ENCODE measurements at regions not wholly inside any gene's neighbourhood (a gene's known extent, or its start where the extent isn't known, plus 50 kb on each side); places are given as distances from the start of the nearest gene placed in this dataset.

- DNase-seq (ENCODE audit: low read depth in 2 of 2) = no peak
These were observed 91.5 kb upstream of the SMNDC1 start for GRCh38 chr10:110396284-110396651.

DNA sequence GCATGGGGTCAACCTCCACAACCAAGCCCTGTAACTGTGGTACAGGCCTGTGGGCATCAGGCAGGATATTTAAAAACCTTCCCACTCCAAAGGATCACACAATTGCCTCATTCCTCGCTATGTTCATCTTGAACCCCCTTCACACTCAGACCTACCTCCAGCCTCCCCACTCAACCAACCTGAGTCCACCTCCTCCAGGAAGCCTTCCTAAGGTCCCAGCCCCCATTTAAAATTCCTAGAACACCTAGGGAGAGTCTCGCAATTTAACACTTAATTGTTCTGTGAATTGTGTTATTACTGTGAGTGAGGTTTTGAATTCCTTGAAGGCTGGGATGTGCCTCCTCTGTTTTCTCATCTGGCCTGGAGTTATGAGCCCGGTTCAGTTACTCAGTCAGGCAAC lies 93.1 kb upstream of the SMNDC1 start:
- no peak for DNase-seq (ENCODE audit: low read depth in 2 of 2)

GRCh38 chr10:110398419-110399105 lies 93.8 kb upstream of the SMNDC1 start:
- DNase-seq (ENCODE audit: low read depth in 2 of 2) = peak; percentile 97 to 100

- DNase-seq (ENCODE audit: low read depth in 2 of 2) = peak; percentile 98 to 100
These were observed 94.6 kb upstream of the SMNDC1 start for GRCh38 chr10:110399106-110399964.

- no peak for DNase-seq (ENCODE audit: low read depth in 2 of 2)
These were observed 95.5 kb upstream of the SMNDC1 start for GRCh38 chr10:110399965-110400933.

- DNase-seq (ENCODE audit: low read depth in 2 of 2) = peak in 1 of 2 donors; percentile 52
These were observed 96.2 kb upstream of the DUSP5 start for GRCh38 chr10:110401401-110402076.

DNA sequence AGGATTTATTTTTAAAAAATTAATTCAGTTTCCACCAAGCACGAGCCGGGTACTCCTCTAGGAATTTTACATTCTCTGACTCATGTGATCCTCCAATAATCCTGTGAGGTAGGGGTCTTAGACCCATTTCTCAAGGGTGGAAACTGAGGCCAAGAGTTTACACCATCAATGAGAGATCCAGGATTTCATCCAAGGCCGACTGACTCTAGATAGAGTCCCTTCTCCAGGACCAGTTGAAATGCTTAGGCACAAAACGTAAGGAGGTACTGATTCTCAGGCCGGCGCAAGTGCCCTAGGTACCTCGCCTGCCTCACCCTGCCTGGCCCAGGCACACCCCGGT lies 95.7 kb upstream of the DUSP5 start:
- DNase-seq (ENCODE audit: low read depth in 2 of 2) = no peak

GRCh38 chr10:110403593-110403992 lies 94.1 kb upstream of the DUSP5 start:
- DNase-seq (ENCODE audit: low read depth in 2 of 2) = no peak

GRCh38 chr10:110404413-110404812 lies 93.3 kb upstream of the DUSP5 start:
- DNase-seq (ENCODE audit: low read depth in 2 of 2) = no peak

DNA sequence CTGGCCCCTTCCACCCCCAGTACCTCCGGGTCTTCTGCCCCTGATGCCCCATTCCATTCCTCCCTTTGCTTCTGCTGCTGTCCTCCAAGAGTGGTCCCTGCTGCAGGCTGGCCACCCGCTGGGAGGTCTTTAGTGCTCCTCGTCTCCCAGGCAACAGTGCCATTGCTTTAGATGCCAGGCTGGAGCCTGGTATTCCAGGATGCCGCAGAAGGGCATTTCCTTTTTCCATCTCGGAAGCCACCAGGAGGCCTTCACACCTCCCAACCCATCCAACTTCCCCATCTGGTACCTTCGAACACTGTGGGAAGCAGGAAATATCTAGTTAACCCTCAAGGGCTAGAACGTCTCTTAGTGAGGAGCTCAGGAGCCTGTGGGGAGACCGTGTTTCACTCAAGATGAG lies 92.9 kb upstream of the DUSP5 start:
- DNase-seq (ENCODE audit: low read depth in 2 of 2) = no peak

DNA sequence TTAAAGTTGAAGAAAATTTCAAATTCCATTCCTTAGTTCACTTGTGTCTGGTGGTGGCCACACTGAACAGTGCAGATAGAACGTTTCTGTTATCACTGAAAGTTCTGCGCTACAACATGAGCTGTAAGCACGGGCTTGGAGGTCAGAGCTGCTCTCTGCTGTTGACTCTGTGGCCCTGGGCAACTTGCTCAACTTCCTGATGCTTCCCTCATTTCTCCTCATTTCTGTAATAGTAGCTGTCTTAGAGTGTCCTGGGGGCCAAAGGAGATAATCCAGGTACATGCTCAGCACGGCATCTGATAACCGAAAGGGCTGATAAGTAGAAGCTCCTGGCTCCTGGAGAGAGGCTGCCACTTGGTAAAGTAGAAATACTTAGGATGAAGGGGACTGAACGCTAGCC lies 92.3 kb upstream of the DUSP5 start:
- DNase-seq (ENCODE audit: low read depth in 2 of 2) = no peak

- DNase-seq (ENCODE audit: low read depth in 2 of 2) = no peak
These were observed 90.2 kb upstream of the DUSP5 start for GRCh38 chr10:110407301-110408170.

DNA sequence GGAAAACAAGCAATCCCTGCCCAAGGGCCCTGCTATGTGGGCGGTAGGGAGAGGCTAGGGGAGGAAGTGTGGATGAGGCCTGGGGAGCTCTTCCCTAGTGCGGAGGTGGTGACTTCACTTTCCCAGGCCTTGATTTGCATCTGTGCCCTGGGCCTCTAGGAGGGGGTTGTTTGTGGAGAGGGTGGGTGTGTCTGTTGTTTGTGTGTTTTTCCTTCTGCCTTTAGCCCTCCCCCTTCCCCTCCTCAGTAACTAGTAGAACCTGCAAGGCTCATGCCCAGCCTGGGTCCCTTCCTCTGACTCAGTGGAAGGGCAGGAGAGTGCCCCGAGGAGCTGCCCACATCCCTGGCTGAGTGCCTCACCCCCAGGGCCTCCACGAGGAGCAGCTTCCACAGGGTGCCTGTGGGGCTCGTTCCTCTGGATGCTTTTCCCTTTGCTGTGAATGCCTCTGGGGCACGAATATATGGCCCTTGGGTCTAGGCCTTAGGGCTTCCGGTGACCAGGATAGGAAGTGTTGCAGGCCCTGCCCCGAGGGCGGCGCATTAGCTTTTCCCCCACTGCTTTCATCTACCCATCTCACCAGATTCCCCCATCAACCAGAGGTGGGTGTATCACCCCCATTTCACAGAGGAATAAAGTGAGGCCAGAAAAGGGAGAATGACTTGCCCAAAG lies 89.4 kb upstream of the DUSP5 start:
- DNase-seq (ENCODE audit: low read depth in 2 of 2) = peak in 1 of 2 donors; percentile 62

GRCh38 chr10:110408943-110409342 lies 88.8 kb upstream of the DUSP5 start:
- DNase-seq (ENCODE audit: low read depth in 2 of 2) = no peak

DNA sequence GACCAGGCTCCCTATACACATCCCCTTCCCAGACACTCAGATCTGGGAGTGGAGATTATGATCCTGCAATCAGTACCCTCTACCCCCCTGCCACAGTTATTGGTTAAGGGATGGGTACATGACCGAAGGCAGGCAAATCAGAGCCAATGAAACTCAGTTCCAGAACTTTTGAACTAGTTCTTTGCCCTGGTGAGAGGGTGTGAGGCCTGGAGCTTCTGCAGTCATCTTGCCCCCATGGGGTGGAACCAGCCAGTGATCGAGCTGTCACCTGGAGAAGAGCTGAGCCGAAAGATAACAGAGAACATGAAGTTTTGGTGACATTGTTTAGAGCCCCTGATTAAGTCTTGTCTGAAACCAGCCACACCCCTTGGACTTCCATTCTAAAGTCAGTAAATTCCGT lies 88.2 kb upstream of the DUSP5 start:
- no peak for DNase-seq (ENCODE audit: low read depth in 2 of 2)

GRCh38 chr10:110409926-110410325 lies 87.8 kb upstream of the DUSP5 start:
- DNase-seq (ENCODE audit: low read depth in 2 of 2) = no peak

- peak; percentile 77 to 92 for DNase-seq (ENCODE audit: low read depth in 2 of 2)
These were observed 87.2 kb upstream of the DUSP5 start for GRCh38 chr10:110410329-110411046.

- peak in 1 of 2 donors; percentile 38 for DNase-seq (ENCODE audit: low read depth in 2 of 2)
These were observed 86.7 kb upstream of the DUSP5 start for GRCh38 chr10:110411047-110411410.

Measured in dermis microvascular lymphatic vessel endothelial cell (primary cell).